SK-N-SH treated with all-trans-retinoic acid at 6 μM for 48 hours (cell line): ENCODE measurements at regions not wholly inside any gene's neighbourhood (a gene's known extent, or its start where the extent isn't known, plus 50 kb on each side); places are given as distances from the start of the nearest gene placed in this dataset.
"Not testable (repeated sequence)": the region's sequence is repeated elsewhere in the genome, so short reads cannot be mapped to it uniquely, and the experiment has no call there.

Experiments
- ATAC-seq: fragments of 200-7000 bp; cut with Tn5 transposase; 3 replicates; pipeline ENCODE4 v1.9.1; 2020; ENCODE audit warnings: mild to moderate bottlenecking, moderate library complexity
- ARNTL ChIP-seq: fragments of 450-650 bp; formaldehyde crosslinking; IDR thresholded peaks from 2 replicates; pipeline ENCODE4 v1.5.0; 2020; ENCODE audit warnings: low read depth, mild to moderate bottlenecking, moderate library complexity, borderline replicate concordance
- BACH2 ChIP-seq: fragments of 250-450 bp; sonication (Bioruptor Pico); IDR thresholded peaks from 2 replicates; pipeline ENCODE4 v1.9.0; 2021; ENCODE audit warnings: mild to moderate bottlenecking, borderline replicate concordance
- CSDC2 ChIP-seq: fragments of 250-450 bp; sonication (Bioruptor Pico); IDR thresholded peaks from 2 replicates; pipeline ENCODE4 v1.5.0; 2020; ENCODE audit warnings: mild to moderate bottlenecking, moderate library complexity
- ESRRG ChIP-seq: fragments of 250-450 bp; sonication (Bioruptor Pico); IDR thresholded peaks from 2 replicates; pipeline ENCODE4 v1.6.1; 2021; ENCODE audit warnings: mild to moderate bottlenecking
- GLIS3 ChIP-seq: fragments of 250-450 bp; sonication (Bioruptor Pico); IDR thresholded peaks from 2 replicates; pipeline ENCODE4 v1.5.0; 2020; ENCODE audit warnings: mild to moderate bottlenecking, moderate library complexity
- ISL1 ChIP-seq: fragments of 250-450 bp; sonication (Bioruptor Pico); IDR thresholded peaks from 2 replicates; pipeline ENCODE4 v2.1.2; 2022; ENCODE audit warnings: mild to moderate bottlenecking, moderate library complexity
- OSR1 ChIP-seq: fragments of 250-450 bp; sonication (Bioruptor Pico); IDR thresholded peaks from 2 replicates; pipeline ENCODE4 v1.8.0; 2022; ENCODE audit warnings: moderate library complexity, mild to moderate bottlenecking, inconsistent platforms
- PPARA ChIP-seq: fragments of 250-450 bp; sonication (Bioruptor Pico); IDR thresholded peaks from 2 replicates; pipeline ENCODE4 v1.5.0; 2020; ENCODE audit warnings: mild to moderate bottlenecking, borderline replicate concordance
- RARB ChIP-seq: fragments of 250-450 bp; sonication (Bioruptor Pico); IDR thresholded peaks from 2 replicates; pipeline ENCODE4 v1.8.0; 2021; ENCODE audit warnings: mild to moderate bottlenecking, moderate library complexity
- SNAI2 ChIP-seq: fragments of 250-450 bp; sonication (Bioruptor Pico); IDR thresholded peaks from 2 replicates; pipeline ENCODE4 v1.5.0; 2020; ENCODE audit warnings: mild to moderate bottlenecking, moderate library complexity
- TOX ChIP-seq: fragments of 250-450 bp; sonication (Bioruptor Pico); IDR thresholded peaks from 2 replicates; pipeline ENCODE4 v1.8.0; 2021; ENCODE audit warnings: mild to moderate bottlenecking, moderate library complexity, borderline replicate concordance
- ZC3H10 ChIP-seq: fragments of 250-450 bp; sonication (Bioruptor Pico); IDR thresholded peaks from 2 replicates; pipeline ENCODE4 v1.5.1; 2021; ENCODE audit warnings: mild to moderate bottlenecking, moderate library complexity
- ZFP30 ChIP-seq: fragments of 450-650 bp; formaldehyde crosslinking; IDR thresholded peaks from 2 replicates; pipeline ENCODE4 v1.5.0; 2022; ENCODE audit warnings: mild to moderate bottlenecking, moderate library complexity
- ZNF565 ChIP-seq: fragments of 450-650 bp; formaldehyde crosslinking; conservative IDR thresholded peaks from 2 replicates; pipeline ENCODE4 v1.5.0; 2020; ENCODE audit warnings: low read depth, mild to moderate bottlenecking, moderate library complexity
- ZNF8 ChIP-seq: fragments of 450-650 bp; formaldehyde crosslinking; IDR thresholded peaks from 2 replicates; pipeline ENCODE4 v1.5.0; 2020; ENCODE audit warnings: mild to moderate bottlenecking, moderate library complexity
- TF ChIP-seq, protein P1 (sequence below): fragments of 250-450 bp; sonication (Bioruptor Pico); IDR thresholded peaks from 2 replicates; pipeline ENCODE4 v1.5.1; 2020; ENCODE audit warnings: low read depth, mild to moderate bottlenecking, moderate library complexity
- TF ChIP-seq, protein P2 (sequence below): fragments of 250-450 bp; sonication (Bioruptor Pico); IDR thresholded peaks from 2 replicates; pipeline ENCODE4 v1.8.0; 2020; ENCODE audit warnings: mild to moderate bottlenecking, moderate library complexity, borderline replicate concordance

DNA sequence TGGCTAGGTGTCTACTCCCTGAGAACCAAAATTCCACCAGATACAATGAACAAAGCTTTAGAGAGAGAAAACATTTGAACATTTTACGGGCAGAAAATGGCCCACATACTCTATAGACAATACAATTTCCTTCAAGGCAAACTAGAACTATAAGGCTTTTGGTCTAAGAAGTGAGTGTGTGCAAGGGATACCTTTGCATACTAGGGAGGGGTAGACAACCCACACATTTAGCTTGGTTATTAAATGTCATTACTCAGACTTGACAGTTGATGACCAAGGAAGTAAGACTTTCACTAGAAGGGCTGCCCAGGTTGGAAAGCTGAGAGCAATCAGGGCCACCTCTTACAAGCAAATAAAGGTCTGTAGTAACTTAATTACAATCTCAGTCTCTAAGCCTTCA, 64.0 kb upstream of the PLEKHM1 start:
- ATAC-seq: not testable (repeated sequence)

GRCh38 chr17:45558821-45559220, 68.3 kb upstream of the PLEKHM1 start:
- not testable (repeated sequence) for ATAC-seq

- not testable (repeated sequence) for ATAC-seq
These were observed 72.3 kb upstream of the PLEKHM1 start for GRCh38 chr17:45562868-45563267.

- not testable (repeated sequence) for ATAC-seq
These were observed 72.8 kb upstream of the PLEKHM1 start for GRCh38 chr17:45563283-45563682.

DNA sequence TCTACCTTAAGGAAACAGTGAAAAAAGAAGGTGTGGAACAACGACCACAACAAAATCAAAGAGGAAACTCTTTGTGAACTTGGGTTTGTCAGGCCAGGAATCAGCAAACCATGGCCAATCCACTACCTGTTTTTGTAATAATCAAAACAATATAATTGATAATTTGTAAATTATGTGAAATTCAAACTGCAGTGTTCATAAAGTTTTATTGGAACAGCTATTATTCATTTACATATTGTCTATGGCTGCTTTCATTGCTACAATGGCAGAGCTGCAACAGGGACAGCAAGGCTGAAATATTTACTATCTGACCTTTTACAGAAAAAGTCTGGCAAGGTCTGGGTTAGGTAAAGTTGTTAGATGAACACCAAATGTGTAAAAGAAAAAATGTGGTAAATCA, 77.8 kb upstream of the PLEKHM1 start:
- ATAC-seq: not testable (repeated sequence)

DNA sequence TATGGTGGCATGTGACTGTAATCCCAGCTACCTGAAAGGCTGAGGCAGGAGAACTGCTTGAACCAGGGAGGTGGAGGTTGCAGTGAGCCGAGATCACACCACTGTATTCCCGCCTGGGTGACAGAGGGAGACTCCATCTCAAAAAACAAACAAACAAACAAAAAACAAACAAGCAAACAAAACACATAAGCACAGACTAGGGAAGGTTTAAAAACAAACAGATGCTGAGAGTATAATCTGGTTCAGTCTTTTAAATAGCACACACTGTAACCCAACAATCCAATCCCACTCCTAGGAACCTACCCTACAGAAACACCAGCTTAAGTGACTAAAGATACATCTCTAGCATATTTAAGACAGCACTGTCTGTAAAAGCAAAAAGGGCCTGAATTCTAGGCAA, 82.8 kb upstream of the PLEKHM1 start:
- ATAC-seq: peak; percentile 9; the same call in 1 of the 3 replicates

DNA sequence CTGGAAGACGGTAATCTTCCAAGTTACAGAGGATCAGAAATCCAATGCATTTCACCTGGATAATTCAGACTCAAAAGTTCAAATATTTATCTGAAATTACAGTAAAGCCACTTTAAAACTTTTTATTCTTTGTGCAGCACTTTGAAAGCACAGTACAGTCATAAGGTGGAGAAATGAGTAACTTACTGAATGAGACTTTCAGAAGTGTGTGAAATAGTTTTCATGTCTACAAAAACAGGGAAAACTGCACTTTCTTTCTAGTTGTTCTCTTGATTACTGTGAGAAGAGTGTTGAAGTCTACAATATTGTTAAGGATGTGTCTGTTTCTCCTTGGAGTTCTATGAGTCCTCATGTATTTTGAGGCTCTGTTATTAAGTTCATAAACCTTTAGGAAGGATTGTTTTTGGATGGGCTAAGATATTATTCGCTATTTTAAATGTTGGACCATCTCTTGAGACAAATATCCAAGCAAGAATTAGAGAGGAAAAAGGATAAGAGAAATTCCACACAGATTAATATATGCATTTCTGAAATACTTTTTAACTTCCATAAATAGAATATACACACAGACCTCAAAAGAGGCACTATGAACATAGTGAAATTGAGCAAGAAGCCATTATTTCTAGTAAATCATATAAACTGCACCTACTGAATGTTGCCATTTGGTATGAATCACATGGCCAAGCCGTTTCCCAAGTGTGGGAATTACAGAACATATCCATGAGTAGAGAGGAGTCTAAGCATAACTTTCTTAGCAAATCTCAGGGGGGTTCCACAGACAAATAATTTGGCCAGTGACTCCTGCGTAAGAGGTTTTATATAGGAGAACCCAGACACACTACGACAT, 83.6 kb upstream of the PLEKHM1 start:
- peak; percentile 83 for ATAC-seq
- TF ChIP-seq RARB (CRISPR knock-in tag) (no peak), ISL1 (0 out of 2 replicates have a peak, but pooled peaks have one; percentile 11)

DNA sequence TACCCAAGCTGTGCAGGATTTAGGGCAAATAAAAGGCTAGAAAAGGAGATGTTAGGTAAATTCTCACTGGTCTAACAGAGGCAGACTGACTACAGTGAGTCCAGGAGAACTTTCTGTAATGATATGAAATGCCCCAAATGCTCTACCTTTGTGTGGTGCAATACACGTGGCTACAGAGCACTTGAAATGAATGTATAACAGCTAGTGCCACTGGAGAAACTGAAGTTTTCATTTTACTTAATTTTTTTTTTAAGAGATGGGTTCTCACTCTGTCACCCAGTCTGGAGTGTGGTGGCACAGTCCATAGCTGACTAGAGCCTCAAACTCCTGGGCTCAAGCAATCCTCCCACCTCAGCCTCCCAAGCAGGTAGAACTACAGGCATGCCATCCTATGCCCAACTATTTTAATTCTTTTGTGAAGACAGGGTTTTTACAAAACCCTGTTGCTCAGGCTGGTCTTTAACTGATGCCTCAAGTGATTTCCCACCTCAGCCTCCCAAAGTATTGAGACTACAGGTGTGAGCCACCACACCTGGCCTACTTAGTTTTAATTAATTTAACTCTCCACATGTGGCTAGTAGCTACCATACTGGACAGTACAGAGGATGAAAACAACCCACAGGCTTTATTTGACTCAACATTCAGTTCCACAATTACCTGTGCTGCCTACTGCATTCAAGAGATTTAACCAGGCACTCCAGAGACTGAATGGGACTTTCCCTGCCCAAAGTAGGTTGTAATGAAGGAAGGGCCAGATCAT, 84.8 kb upstream of the PLEKHM1 start:
- no peak; the same call in 2 of the 3 replicates for ATAC-seq
- TF ChIP-seq, protein P1, sequence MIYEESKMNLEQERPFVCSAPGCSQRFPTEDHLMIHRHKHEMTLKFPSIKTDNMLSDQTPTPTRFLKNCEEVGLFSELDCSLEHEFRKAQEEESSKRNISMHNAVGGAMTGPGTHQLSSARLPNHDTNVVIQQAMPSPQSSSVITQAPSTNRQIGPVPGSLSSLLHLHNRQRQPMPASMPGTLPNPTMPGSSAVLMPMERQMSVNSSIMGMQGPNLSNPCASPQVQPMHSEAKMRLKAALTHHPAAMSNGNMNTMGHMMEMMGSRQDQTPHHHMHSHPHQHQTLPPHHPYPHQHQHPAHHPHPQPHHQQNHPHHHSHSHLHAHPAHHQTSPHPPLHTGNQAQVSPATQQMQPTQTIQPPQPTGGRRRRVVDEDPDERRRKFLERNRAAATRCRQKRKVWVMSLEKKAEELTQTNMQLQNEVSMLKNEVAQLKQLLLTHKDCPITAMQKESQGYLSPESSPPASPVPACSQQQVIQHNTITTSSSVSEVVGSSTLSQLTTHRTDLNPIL: no peak

GRCh38 chr17:45576527-45577307, 86.2 kb upstream of the PLEKHM1 start:
- not testable (repeated sequence) for ATAC-seq

- TF ChIP-seq ZC3H10 (no peak), ARNTL (CRISPR knock-in tag) (no peak), ZNF565 (CRISPR knock-in tag) (no peak), CSDC2 (CRISPR knock-in tag) (no peak), TOX (CRISPR knock-in tag) (no peak), SNAI2 (CRISPR knock-in tag) (no peak), ZFP30 (CRISPR knock-in tag) (no peak), BACH2 (CRISPR knock-in tag) (no peak), GLIS3 (CRISPR knock-in tag) (no peak), PPARA (CRISPR knock-in tag) (no peak), ZNF8 (CRISPR knock-in tag) (no peak), ESRRG (CRISPR knock-in tag) (no peak), OSR1 (CRISPR knock-in tag) (no peak), ISL1 (no peak)
- TF ChIP-seq, protein P2, sequence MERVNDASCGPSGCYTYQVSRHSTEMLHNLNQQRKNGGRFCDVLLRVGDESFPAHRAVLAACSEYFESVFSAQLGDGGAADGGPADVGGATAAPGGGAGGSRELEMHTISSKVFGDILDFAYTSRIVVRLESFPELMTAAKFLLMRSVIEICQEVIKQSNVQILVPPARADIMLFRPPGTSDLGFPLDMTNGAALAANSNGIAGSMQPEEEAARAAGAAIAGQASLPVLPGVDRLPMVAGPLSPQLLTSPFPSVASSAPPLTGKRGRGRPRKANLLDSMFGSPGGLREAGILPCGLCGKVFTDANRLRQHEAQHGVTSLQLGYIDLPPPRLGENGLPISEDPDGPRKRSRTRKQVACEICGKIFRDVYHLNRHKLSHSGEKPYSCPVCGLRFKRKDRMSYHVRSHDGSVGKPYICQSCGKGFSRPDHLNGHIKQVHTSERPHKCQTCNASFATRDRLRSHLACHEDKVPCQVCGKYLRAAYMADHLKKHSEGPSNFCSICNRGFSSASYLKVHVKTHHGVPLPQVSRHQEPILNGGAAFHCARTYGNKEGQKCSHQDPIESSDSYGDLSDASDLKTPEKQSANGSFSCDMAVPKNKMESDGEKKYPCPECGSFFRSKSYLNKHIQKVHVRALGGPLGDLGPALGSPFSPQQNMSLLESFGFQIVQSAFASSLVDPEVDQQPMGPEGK (CRISPR knock-in tag): no peak
- TF ChIP-seq, protein P1: no peak
- ATAC-seq: no peak
These were observed 87.2 kb upstream of the PLEKHM1 start for GRCh38 chr17:45577571-45578279.
